ENCODE measurements at regions not wholly inside any gene's neighbourhood (a gene's known extent, or its start where the extent isn't known, plus 50 kb on each side); places are given as distances from the start of the nearest gene placed in this dataset.
A peak's percentile ranks its signal among the peaks of the same experiment; 100 is the strongest.

GRCh38 chr1:234686035-234686434 is 76.1 kb upstream of the IRF2BP2 start:
- ATAC-seq (no peak), DNase-seq (no peak)
- WGBS (ENCODE audit: insufficient coverage, low coverage, low lambda C conversion rate, missing lambda C conversion rate), result 91% methylated on average over 1 of the region's 1 CpG
- no peak for TF ChIP-seq CTCF (IDR thresholded peaks at IDR 0.05)
- no peak for TF ChIP-seq POLR2A (IDR thresholded peaks at IDR 0.05)
- H3K9me3 ChIP-seq, result no peaks in the 10 kb centered on the region
- intact Hi-C loops (cut with DNase I), result no loop called here
- no peak overlapping the region for H3K4me3 ChIP-seq
- H3K27me3 ChIP-seq, result no peaks in the 10 kb centered on the region
- peaks cover 0 to 14% (median 3%) of the 10 kb centered on the region in 4 donors for H3K4me1 ChIP-seq
- H3K27ac ChIP-seq, result no peak overlapping the region
- no peaks in the 10 kb centered on the region for H3K36me3 ChIP-seq

- ATAC-seq, result peak in 1 of 4 donors; percentile 39
- 88% methylated on average over 2 of the region's 2 CpGs for WGBS (ENCODE audit: insufficient coverage, low coverage, low lambda C conversion rate, missing lambda C conversion rate)
- Histone ChIP-seq H3K4me3 (no peak overlapping the region), H3K36me3 (no peaks in the 10 kb centered on the region), H3K9me3 (no peaks in the 10 kb centered on the region), H3K27ac (peak overlapping the region in 2 of 3 donors; percentile 12 to 68), H3K27me3 (no peaks in the 10 kb centered on the region), H3K4me1 (peaks cover 0 to 14% (median 3%) of the 10 kb centered on the region in 4 donors)
- no peak for DNase-seq
- intact Hi-C loops (cut with DNase I), result no loop called here
- TF ChIP-seq CTCF (IDR thresholded peaks at IDR 0.05) (no peak), POLR2A (IDR thresholded peaks at IDR 0.05) (no peak)
Measured at GRCh38 chr1:234684856-234685255, 74.9 kb upstream of the IRF2BP2 start.

GRCh38 chr1:234683861-234684632 is 74.1 kb upstream of the IRF2BP2 start:
- TF ChIP-seq POLR2A (IDR thresholded peaks at IDR 0.05) (no peak), CTCF (IDR thresholded peaks at IDR 0.05) (no peak)
- Histone ChIP-seq H3K27ac (peak overlapping the region in 2 of 3 donors; percentile 49 to 68), H3K36me3 (no peaks in the 10 kb centered on the region), H3K4me1 (peaks cover 0 to 14% (median 3%) of the 10 kb centered on the region in 4 donors), H3K9me3 (no peaks in the 10 kb centered on the region), H3K4me3 (no peak overlapping the region), H3K27me3 (no peaks in the 10 kb centered on the region)
- ATAC-seq, result peak; percentile 99 to 100 (median 100)
- 74% methylated on average over 9 of the region's 10 CpGs for WGBS (ENCODE audit: insufficient coverage, low coverage, low lambda C conversion rate, missing lambda C conversion rate)
- peak; percentile 61 to 84 (median 78) for DNase-seq
- intact Hi-C loops (cut with DNase I), result no loop called here

GRCh38 chr1:234683127-234683860 is 73.3 kb upstream of the IRF2BP2 start:
- Histone ChIP-seq H3K27ac (peak overlapping the region in 2 of 3 donors; percentile 49 to 68), H3K4me3 (no peak overlapping the region), H3K9me3 (no peaks in the 10 kb centered on the region), H3K27me3 (no peaks in the 10 kb centered on the region), H3K36me3 (no peaks in the 10 kb centered on the region), H3K4me1 (peaks cover 0 to 14% (median 3%) of the 10 kb centered on the region in 4 donors)
- TF ChIP-seq CTCF (IDR thresholded peaks at IDR 0.05), result no peak
- no peak for TF ChIP-seq POLR2A (IDR thresholded peaks at IDR 0.05)
- intact Hi-C loops (cut with DNase I), result no loop called here
- no peak for ATAC-seq
- WGBS (ENCODE audit: insufficient coverage, low coverage, low lambda C conversion rate, missing lambda C conversion rate), result 96% methylated on average over 2 of the region's 2 CpGs
- no peak for DNase-seq
